ENCODE measurements at regions not wholly inside any gene's neighbourhood (a gene's known extent, or its start where the extent isn't known, plus 50 kb on each side); places are given as distances from the start of the nearest gene placed in this dataset.

- no peaks in the 10 kb centered on the region for H3K36me3 ChIP-seq (ENCODE audit: insufficient read depth, low read length)
- H3K27me3 ChIP-seq (ENCODE audit: insufficient read depth, low read length, poor library complexity), result no peaks in the 10 kb centered on the region
- no peak overlapping the region for H2AFZ ChIP-seq (ENCODE audit: low read depth, low read length)
- H3K9me3 ChIP-seq (ENCODE audit: insufficient read depth, low read length, severe bottlenecking), result no peaks in the 10 kb centered on the region
- no peak overlapping the region for H3K4me2 ChIP-seq (ENCODE audit: insufficient read depth, low read length)
- TF ChIP-seq EZH2 (IDR thresholded peaks at IDR 0.05; ENCODE audit: borderline replicate concordance, low read depth, low read length, severe bottlenecking), result no peak
- TF ChIP-seq CTCF (IDR thresholded peaks at IDR 0.05; ENCODE audit: borderline replicate concordance, extremely low read depth, low read length, poor library complexity, severe bottlenecking), result no peak
- ATAC-seq (ENCODE audit: insufficient read depth, low read depth) (no peak), DNase-seq (no peak)
- no peak overlapping the region for H3K4me3 ChIP-seq (ENCODE audit: low read depth in 1 of 2, low read length in 2 of 2)
- no peaks in the 10 kb centered on the region for H4K20me1 ChIP-seq (ENCODE audit: insufficient read depth, low read length)
- no peaks in the 10 kb centered on the region for H3K79me2 ChIP-seq (ENCODE audit: insufficient read depth, low read length)
- no peak overlapping the region for H3K9ac ChIP-seq (ENCODE audit: low read depth, low read length)
- no peak overlapping the region for H3K27ac ChIP-seq (ENCODE audit: low read length)
- H3K4me1 ChIP-seq (ENCODE audit: insufficient read depth, low read length), result no peaks in the 10 kb centered on the region
Observed at GRCh38 chr3:106033654-106034053, 164.8 kb upstream of the CBLB start.

- Histone ChIP-seq H2AFZ (ENCODE audit: low read depth, low read length) (no peak overlapping the region), H3K4me3 (ENCODE audit: low read depth in 1 of 2, low read length in 2 of 2) (no peak overlapping the region), H3K79me2 (ENCODE audit: insufficient read depth, low read length) (no peaks in the 10 kb centered on the region), H3K9ac (ENCODE audit: low read depth, low read length) (no peak overlapping the region), H4K20me1 (ENCODE audit: insufficient read depth, low read length) (no peaks in the 10 kb centered on the region), H3K9me3 (ENCODE audit: insufficient read depth, low read length, severe bottlenecking) (no peaks in the 10 kb centered on the region), H3K27ac (ENCODE audit: low read length) (no peak overlapping the region), H3K36me3 (ENCODE audit: insufficient read depth, low read length) (no peaks in the 10 kb centered on the region), H3K4me1 (ENCODE audit: insufficient read depth, low read length) (no peaks in the 10 kb centered on the region), H3K27me3 (ENCODE audit: insufficient read depth, low read length, poor library complexity) (no peaks in the 10 kb centered on the region), H3K4me2 (ENCODE audit: insufficient read depth, low read length) (no peak overlapping the region)
- DNase-seq, result no peak
- TF ChIP-seq CTCF (IDR thresholded peaks at IDR 0.05; ENCODE audit: borderline replicate concordance, extremely low read depth, low read length, poor library complexity, severe bottlenecking) (no peak), EZH2 (IDR thresholded peaks at IDR 0.05; ENCODE audit: borderline replicate concordance, low read depth, low read length, severe bottlenecking) (no peak)
- ATAC-seq (ENCODE audit: insufficient read depth, low read depth), result no peak
Observed at GRCh38 chr3:106034313-106034712, 165.5 kb upstream of the CBLB start.

- Histone ChIP-seq H3K27ac (ENCODE audit: low read length) (no peak overlapping the region), H3K9ac (ENCODE audit: low read depth, low read length) (no peak overlapping the region), H3K36me3 (ENCODE audit: insufficient read depth, low read length) (no peaks in the 10 kb centered on the region), H4K20me1 (ENCODE audit: insufficient read depth, low read length) (no peaks in the 10 kb centered on the region), H3K4me2 (ENCODE audit: insufficient read depth, low read length) (no peak overlapping the region), H2AFZ (ENCODE audit: low read depth, low read length) (no peak overlapping the region), H3K9me3 (ENCODE audit: insufficient read depth, low read length, severe bottlenecking) (no peaks in the 10 kb centered on the region), H3K4me3 (ENCODE audit: low read depth in 1 of 2, low read length in 2 of 2) (no peak overlapping the region), H3K27me3 (ENCODE audit: insufficient read depth, low read length, poor library complexity) (no peaks in the 10 kb centered on the region), H3K79me2 (ENCODE audit: insufficient read depth, low read length) (no peaks in the 10 kb centered on the region), H3K4me1 (ENCODE audit: insufficient read depth, low read length) (no peaks in the 10 kb centered on the region)
- DNase-seq, result no peak
- no peak for TF ChIP-seq EZH2 (IDR thresholded peaks at IDR 0.05; ENCODE audit: borderline replicate concordance, low read depth, low read length, severe bottlenecking)
- TF ChIP-seq CTCF (IDR thresholded peaks at IDR 0.05; ENCODE audit: borderline replicate concordance, extremely low read depth, low read length, poor library complexity, severe bottlenecking), result no peak
- ATAC-seq (ENCODE audit: insufficient read depth, low read depth), result no peak
Observed at GRCh38 chr3:106035619-106036018, 166.8 kb upstream of the CBLB start.

GRCh38 chr3:106036696-106037095, 167.9 kb upstream of the CBLB start:
- Histone ChIP-seq H3K4me2 (ENCODE audit: insufficient read depth, low read length) (no peak overlapping the region), H3K4me3 (ENCODE audit: low read depth in 1 of 2, low read length in 2 of 2) (no peak overlapping the region), H2AFZ (ENCODE audit: low read depth, low read length) (no peak overlapping the region), H3K36me3 (ENCODE audit: insufficient read depth, low read length) (no peaks in the 10 kb centered on the region), H3K27ac (ENCODE audit: low read length) (no peak overlapping the region), H3K9ac (ENCODE audit: low read depth, low read length) (no peak overlapping the region), H3K4me1 (ENCODE audit: insufficient read depth, low read length) (no peaks in the 10 kb centered on the region), H3K27me3 (ENCODE audit: insufficient read depth, low read length, poor library complexity) (no peaks in the 10 kb centered on the region), H3K79me2 (ENCODE audit: insufficient read depth, low read length) (no peaks in the 10 kb centered on the region), H3K9me3 (ENCODE audit: insufficient read depth, low read length, severe bottlenecking) (no peaks in the 10 kb centered on the region), H4K20me1 (ENCODE audit: insufficient read depth, low read length) (no peaks in the 10 kb centered on the region)
- no peak for TF ChIP-seq EZH2 (IDR thresholded peaks at IDR 0.05; ENCODE audit: borderline replicate concordance, low read depth, low read length, severe bottlenecking)
- no peak for TF ChIP-seq CTCF (IDR thresholded peaks at IDR 0.05; ENCODE audit: borderline replicate concordance, extremely low read depth, low read length, poor library complexity, severe bottlenecking)
- DNase-seq (no peak), ATAC-seq (ENCODE audit: insufficient read depth, low read depth) (no peak)
